SK-N-MC (cell line): ENCODE measurements at regions not wholly inside any gene's neighbourhood (a gene's known extent, or its start where the extent isn't known, plus 50 kb on each side); places are given as distances from the start of the nearest gene placed in this dataset.

Source experiments
- EZH2 ChIP-seq: fragments of 200-600 bp; sonication (generic); IDR thresholded peaks from one replicate; pipeline ENCODE4 v1.6.1; 2017; ENCODE audit warnings: antibody characterized with exemption
- POLR2AphosphoS5 ChIP-seq: IDR thresholded peaks from 2 replicates; pipeline ENCODE4 v1.6.1; 2012; ENCODE audit warnings: mild to moderate bottlenecking, low read depth, low read length, borderline replicate concordance

- TF ChIP-seq POLR2AphosphoS5: no peak
- no peak for TF ChIP-seq EZH2
Observed at GRCh38 chr2:7225848-7226247, 308.6 kb downstream of the RNF144A start.
